HG03354 (cell line): ENCODE measurements at regions not wholly inside any gene's neighbourhood (a gene's known extent, or its start where the extent isn't known, plus 50 kb on each side); places are given as distances from the start of the nearest gene placed in this dataset.

Experiments
- ATAC-seq: cut with Tn5 transposase; IDR thresholded peaks from one replicate; pipeline ENCODE4 v1.9.1; 2021; ENCODE audit warnings: mild to moderate bottlenecking; ENCODE audit not compliant: unreplicated experiment, poor library complexity, severe bottlenecking

DNA sequence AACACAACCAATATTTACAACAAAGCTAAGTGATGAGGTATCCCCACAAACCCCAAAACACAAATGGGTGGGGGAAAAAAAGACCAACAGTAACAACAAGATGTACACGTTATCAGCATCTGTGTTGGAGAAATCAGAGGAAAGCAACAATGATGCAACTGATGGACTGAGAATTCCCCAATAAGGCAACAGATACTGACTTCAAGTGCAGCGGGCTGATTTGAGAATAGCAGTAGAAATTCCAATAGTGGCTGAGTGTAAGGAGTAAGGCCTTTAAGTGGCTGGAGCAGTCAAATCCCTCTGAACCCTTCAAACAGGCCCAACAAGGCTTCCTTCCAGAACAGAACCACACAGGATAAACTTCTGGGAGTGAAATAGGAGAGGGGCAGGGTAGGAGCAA lies 97.6 kb downstream of the TM2D1 start:
- no peak for ATAC-seq

DNA sequence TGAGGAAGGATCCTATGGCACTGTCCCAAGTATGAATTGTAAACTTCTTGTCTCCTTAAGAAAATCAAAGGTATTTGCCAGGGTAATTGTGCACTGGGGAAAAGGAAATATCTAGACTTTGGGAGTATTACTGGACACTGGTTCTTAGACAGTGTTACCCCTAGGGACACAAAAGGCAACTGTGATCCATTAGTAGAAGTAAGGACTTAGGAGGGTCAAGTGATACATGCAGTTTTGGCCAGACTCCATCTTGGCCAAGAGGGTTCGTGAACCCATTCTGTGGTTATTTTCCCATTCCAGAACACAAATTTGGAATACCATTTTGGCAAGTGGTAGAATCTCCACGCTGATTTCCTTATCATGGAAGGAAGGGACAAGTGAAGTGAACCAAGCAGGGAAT lies 98.1 kb downstream of the TM2D1 start:
- ATAC-seq: no peak

DNA sequence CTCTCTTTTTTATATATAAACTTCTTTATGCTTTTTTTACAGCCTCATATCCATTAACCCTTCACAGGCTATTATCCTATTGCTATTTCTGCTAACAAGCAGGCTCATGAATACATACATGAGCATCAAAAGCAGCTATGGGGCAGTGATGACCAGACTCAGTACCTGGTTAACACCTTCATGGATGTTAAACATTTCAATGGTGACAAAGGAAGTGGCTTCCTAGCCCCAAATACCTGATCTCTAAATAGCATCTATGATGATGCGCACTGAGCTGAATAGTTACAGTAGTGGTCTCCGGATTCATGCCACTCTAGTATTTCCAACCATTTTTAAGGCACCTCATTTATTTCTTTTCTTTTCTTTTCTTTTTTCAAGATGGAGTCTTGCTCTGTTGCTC lies 101.1 kb downstream of the TM2D1 start:
- no peak for ATAC-seq

DNA sequence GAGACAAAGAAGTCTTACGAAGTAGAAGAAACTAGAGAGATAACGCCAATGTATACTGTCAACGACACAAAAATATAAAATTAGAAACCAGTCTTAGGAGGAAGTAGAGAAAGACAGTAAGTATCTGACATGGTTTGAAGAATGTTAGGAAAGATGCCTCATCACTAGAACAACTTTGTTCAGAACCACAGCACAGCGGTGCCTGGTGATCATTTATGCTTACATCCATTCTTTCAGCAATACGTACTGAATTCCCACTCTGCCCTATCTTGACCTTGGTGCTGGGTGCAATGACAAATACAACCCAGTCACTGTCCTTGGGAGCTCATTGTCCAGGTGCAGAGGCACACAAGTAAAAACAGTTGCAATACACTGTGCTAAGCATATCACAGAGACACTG lies 104.4 kb downstream of the TM2D1 start:
- no peak for ATAC-seq

DNA sequence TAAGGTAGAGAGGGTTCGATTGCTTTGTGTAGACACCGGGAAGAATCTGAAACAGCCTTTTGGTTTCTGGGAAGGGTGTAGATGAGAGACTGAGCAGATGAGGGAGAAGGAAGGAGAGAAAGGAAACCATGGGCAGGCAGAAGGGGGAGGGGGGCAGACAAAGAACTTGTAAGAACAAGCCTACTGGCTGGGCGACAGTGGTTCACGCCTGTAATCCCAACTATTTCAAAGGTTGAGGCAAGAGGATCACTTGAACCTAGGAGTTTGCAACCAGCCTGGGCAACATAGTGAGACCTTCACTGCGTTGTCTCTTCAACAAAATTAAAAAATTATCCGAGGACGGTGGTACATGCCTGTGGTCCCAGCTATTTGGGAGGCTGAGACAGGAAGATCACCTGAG lies 106.2 kb downstream of the TM2D1 start:
- no peak for ATAC-seq

GRCh38 chr1:61618193-61618592 lies 106.7 kb downstream of the TM2D1 start:
- ATAC-seq: no peak

DNA sequence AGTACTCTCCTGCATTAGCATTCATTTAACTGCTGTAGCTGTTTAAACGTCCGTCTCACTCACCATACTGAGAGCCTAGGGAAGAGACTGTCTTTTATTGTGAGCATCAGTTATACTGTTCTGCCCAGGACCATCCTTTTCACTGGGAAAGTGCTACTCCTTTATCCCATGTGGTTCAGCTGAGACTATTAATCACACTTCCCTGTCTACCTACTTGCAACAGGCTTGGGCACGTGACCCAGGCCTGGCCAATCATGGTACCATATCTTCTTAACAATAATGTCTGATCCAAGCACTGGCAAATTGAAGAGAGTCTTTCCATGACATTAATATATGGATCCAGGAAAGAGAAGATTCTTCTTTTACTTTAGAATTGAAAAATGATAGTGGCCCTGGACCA lies 108.1 kb downstream of the TM2D1 start:
- ATAC-seq: no peak

DNA sequence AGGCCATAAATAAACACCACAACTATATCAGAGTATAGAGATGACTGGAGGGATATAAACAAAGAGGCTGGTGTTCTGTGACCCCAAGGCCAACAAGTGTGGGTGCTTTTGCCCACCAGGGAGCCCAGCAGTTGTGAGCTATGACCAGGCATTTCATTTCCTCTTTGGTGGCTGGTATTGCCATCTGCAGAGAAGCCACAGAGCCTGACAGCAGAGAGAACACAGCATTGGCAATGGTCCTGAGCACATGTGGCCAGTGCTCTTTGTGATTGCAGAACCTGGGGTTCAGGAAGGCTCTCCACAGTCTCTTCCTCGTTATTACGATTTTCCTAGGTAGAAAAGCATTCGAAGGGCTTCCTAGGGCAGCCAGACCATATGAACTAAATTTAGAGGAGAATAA lies 112.3 kb downstream of the TM2D1 start:
- no peak for ATAC-seq

DNA sequence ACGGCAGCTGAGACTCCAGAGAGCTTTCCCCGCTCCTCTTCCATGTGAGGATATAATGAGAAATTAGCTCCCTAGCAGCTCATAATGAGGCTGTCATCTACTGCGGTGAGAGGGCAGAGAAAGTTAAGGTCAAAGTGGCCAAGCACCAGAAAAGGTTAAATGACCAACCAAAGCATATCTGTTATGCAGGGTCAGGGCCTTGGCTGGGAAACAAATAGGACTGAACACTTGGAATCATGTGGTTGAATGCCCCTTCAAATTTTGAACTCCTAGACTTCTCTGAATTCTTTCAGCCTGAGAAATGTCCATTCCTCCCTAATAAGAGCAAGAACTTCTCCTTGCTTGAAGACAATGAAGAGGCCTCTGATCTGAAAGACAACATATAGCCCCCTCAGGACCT lies 115.9 kb downstream of the TM2D1 start:
- no peak for ATAC-seq

GRCh38 chr1:61607448-61607847 lies 117.5 kb downstream of the TM2D1 start:
- no peak for ATAC-seq

DNA sequence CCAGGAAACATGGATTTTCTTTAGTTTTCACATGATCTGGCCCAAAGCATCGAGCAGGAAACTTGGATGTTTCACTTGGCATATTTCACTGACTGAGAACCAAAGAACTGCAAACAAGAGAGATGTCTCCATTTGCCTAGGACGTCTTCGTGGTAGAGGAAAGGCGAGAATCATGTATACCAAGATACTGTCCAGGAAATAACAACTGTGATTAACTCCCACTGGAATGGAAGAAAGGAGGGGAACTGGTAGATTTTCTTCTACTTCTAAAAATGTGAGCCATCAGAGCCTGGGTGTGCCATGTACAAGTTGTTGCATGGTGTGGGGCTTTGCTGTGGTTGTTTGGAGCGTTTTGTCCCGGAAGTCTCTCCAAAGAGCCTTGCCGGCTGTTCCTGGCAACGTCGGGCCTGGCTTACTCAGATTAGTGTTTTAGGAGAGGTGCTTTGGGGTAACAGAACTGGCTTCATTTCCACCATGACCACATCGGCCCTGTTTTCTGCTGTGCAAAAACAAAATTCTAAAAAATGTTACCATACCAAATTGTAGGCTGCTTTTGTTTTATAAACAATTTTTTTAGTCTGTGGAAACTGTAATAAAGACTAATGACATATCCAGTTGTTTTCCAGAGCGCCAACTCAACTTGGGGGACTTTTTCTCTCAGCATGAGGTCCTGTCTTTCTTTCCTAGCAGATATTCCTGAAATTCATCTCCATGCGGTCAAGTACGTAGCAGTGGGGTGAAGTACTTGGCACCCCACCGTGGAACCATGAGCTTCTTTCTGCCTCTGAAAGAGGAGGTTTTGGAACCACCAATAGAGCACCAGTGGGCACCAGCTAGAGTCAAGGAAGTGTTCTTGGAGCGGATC lies 118.3 kb downstream of the TM2D1 start:
- ATAC-seq: no peak

DNA sequence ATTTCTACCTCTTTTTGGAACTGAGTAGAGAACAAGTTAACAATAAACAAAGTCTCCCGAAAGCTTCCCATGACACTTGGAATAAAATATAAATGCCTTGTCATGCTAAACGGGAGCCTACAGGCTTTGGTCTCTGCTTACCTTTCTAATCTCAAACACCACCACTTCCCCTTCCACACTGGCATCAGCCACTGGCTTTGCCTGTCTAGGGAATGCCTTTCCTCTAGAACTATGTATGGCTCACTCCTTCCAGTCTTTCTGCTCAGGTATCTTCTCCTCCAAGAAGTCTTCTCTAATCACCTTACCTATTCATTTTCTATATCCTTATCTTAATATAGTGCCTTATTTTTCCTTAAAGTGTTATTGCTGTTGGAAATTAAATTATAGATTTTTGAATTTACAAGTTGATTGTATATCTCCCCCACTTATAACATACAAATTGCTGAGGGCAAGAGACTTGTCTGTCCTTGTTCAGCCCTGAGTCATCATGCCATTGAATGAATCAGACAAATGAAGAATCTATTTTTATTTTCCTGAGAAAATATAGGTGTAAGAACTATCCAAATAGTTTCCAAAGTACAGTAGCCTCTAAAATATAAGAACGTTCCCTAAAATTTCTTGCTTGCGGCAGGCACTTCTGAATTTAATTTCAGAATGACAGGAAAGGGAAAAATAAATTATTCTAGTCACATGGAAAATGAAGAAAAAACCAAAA lies 119.2 kb downstream of the TM2D1 start:
- ATAC-seq: no peak

- ATAC-seq: no peak
These were observed 120.3 kb downstream of the TM2D1 start for GRCh38 chr1:61604684-61605083.

DNA sequence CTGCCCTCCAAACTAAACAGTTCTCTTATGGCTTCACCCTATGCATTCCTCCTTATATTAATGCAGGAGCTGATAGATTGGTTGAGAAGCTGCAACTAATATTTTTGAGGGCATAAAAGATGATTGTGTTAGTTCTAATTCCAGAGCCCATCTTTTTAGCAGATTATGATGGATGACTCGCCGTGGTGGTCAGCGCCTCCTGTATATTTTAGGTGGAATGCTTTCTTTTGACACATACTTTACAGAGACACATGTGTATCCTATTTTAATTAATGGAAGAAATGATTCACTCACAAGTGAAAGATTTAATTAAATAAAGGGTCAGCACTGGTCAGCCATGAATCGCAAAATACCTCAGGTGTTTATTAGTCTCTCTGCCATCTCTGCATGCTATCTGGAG lies 120.7 kb downstream of the TM2D1 start:
- ATAC-seq: no peak

DNA sequence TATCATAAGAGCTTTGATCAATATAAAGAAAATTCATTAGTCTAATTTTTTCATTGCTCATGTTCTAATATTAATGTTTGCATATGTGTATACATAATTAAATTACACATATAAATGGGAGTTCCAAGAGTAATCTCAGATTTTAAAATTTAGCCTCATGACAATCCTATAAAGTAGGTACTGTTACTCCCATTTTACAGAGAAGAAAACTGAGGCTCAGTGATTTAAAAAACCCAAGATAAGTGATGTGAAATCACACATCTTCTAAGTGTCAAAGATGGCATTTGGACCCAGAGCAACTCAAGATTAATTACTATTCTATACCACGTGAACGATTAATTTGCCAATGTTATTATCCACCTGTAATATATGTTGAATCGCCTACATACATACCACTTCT lies 122.3 kb downstream of the TM2D1 start:
- ATAC-seq: no peak

- no peak for ATAC-seq
These were observed 127.3 kb downstream of the TM2D1 start for GRCh38 chr1:61597601-61598000.

- no peak for ATAC-seq
These were observed 131.6 kb downstream of the TM2D1 start for GRCh38 chr1:61593331-61593730.

- ATAC-seq: no peak
These were observed 133.6 kb downstream of the TM2D1 start for GRCh38 chr1:61591351-61591750.

DNA sequence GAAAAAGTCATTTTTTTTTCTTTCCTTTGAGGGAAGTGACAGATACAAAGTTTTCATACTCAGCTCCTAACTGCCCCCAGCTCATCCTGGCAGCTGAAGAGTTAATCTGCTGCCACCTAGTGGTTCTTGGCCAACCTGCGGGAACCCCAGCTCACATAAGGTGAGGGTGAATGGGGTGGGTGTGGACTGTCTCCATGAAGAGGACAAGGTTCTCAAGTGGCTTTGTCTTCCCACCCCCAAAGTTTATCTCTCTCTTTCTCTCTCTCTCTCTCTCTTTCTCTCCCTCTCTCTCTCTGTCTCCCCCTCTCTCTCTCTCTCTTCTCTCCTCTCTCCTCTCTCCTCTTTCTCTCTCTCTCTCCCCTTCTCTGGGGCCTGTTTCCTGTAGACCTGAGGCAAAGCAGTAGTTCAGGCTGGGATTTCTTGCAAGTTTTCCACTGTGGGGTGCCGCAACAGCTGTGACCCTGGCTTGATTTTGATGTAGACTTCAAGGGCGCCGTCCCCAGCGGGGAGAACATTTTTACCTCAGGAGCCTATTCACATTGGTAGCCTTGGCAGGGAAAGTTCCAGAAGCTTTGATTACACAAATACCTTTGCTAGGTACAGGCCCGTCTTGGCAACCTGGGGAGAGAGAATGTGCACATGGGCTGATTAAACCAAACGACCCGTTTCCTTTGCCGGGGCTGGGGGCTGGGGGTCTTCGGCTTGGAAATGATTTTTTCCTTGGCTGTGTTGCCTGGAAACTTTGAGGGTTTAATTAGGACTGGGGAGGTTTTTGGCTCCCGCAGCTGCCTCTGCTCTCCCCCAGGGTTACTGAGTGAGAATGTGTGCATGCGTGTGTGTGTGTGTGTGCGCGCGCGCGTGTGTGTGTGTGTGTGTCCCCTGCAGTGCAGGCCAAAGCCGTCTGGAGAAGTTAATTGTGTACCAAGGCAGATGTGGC lies 135.9 kb downstream of the TM2D1 start:
- peak; percentile 98 for ATAC-seq

DNA sequence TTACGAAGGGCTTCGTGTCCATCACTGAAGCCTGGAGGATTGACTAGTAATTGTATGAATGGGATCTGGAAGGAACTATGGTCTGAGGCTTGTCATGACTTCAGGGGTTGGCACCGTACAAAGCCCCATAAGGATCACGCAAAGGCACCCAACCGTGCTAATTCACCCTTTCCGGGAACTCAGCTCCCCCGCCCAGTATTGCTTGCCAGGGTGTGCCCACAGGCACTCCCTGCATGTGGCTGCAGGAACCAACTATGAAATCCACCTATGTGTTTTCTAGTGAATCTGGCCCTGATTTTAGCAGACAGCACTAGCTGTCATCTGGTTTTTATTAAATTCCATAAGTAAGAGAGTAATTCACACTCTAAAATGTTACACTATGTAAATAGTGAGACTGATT lies 139.2 kb downstream of the TM2D1 start:
- no peak for ATAC-seq
